Neural progenitor cell (in vitro differentiated cells): ENCODE measurements at regions not wholly inside any gene's neighbourhood (a gene's known extent, or its start where the extent isn't known, plus 50 kb on each side); places are given as distances from the start of the nearest gene placed in this dataset.

Experiments used
- DNase-seq: peaks from one replicate; pipeline ENCODE4 v3.0.0-alpha.2; 2016; ENCODE audit warnings: low spot score
- H2AFZ ChIP-seq: fragments of 200-600 bp; sonication (generic); replicated peaks from 2 replicates; pipeline ENCODE4 v1.6.1; 2016; ENCODE audit warnings: antibody characterized with exemption
- H3F3A ChIP-seq: fragments of 200-600 bp; sonication (generic); 2 replicates; pipeline ENCODE4 v1.6.1; 2016; ENCODE audit warnings: antibody characterized with exemption, low read depth
- H3K27ac ChIP-seq: fragments of 200-600 bp; sonication (generic); 2 replicates; pipeline ENCODE4 v1.5.1; 2016; ENCODE audit warnings: mild to moderate bottlenecking
- H3K27me3 ChIP-seq: fragments of 200-600 bp; sonication (generic); 2 replicates; pipeline ENCODE4 v1.6.1; 2016; ENCODE audit warnings: mild to moderate bottlenecking, moderate library complexity
- H3K36me3 ChIP-seq: fragments of 200-600 bp; sonication (generic); 2 replicates; pipeline ENCODE4 v1.5.1; 2016
- H3K4me1 ChIP-seq: fragments of 200-600 bp; sonication (generic); 2 replicates; pipeline ENCODE4 v1.6.1; 2016; ENCODE audit warnings: mixed run types
- H3K4me2 ChIP-seq: fragments of 200-600 bp; sonication (generic); 2 replicates; pipeline ENCODE4 v1.6.1; 2016
- H3K4me3 ChIP-seq: fragments of 200-600 bp; sonication (generic); 2 replicates; pipeline ENCODE4 v1.5.1; 2016
- H3K79me2 ChIP-seq: fragments of 200-600 bp; sonication (generic); 2 replicates; pipeline ENCODE4 v1.6.1; 2016; ENCODE audit warnings: low read depth
- H3K9ac ChIP-seq: fragments of 200-600 bp; sonication (generic); 2 replicates; pipeline ENCODE4 v1.6.1; 2016
- H3K9me3 ChIP-seq: fragments of 200-600 bp; sonication (generic); 2 replicates; pipeline ENCODE4 v1.5.1; 2016; ENCODE audit warnings: low read depth
- H4K20me1 ChIP-seq: fragments of 200-600 bp; sonication (generic); 2 replicates; pipeline ENCODE4 v1.6.1; 2016; ENCODE audit warnings: low read depth
- H3K27ac Mint-ChIP-seq: 3 replicates; pipeline ENCODE4 v1.8.0; 2021; ENCODE audit warnings: mixed read lengths
- H3K27me3 Mint-ChIP-seq: 2 replicates; pipeline ENCODE4 v1.8.0; 2022; ENCODE audit warnings: low read depth, mild to moderate bottlenecking, inconsistent platforms, moderate library complexity, mixed read lengths; ENCODE audit not compliant: insufficient read depth
- H3K36me3 Mint-ChIP-seq: 3 replicates; pipeline ENCODE4 v1.8.0; 2021; ENCODE audit warnings: mixed read lengths
- H3K4me1 Mint-ChIP-seq: 3 replicates; pipeline ENCODE4 v1.8.0; 2021; ENCODE audit warnings: mixed read lengths
- H3K4me3 Mint-ChIP-seq: 3 replicates; pipeline ENCODE4 v1.8.0; 2021; ENCODE audit warnings: mild to moderate bottlenecking, moderate library complexity, mixed read lengths
- H3K9me3 Mint-ChIP-seq: 3 replicates; pipeline ENCODE4 v1.8.0; 2020; ENCODE audit warnings: mixed read lengths
- CTCF ChIP-seq: fragments of 200-600 bp; sonication (generic); IDR thresholded peaks from 2 replicates; pipeline ENCODE4 v1.5.1; 2017; ENCODE audit warnings: antibody characterized with exemption, mild to moderate bottlenecking
- EZH2 ChIP-seq: fragments of 200-600 bp; sonication (generic); IDR thresholded peaks from 2 replicates; pipeline ENCODE4 v1.6.1; 2017; ENCODE audit warnings: antibody characterized with exemption, mild to moderate bottlenecking, moderate library complexity
- EZH2phosphoT487 ChIP-seq: fragments of 200-600 bp; sonication (generic); IDR thresholded peaks from 2 replicates; pipeline ENCODE4 v1.6.1; 2017; ENCODE audit warnings: antibody characterized with exemption

- Histone ChIP-seq H3K4me2 (no peak overlapping the region), H3K4me1 (no peaks in the 10 kb centered on the region), H3K9ac (no peak overlapping the region), H3K9me3 (no peaks in the 10 kb centered on the region), H3K27ac (no peak overlapping the region), H3K36me3 (no peaks in the 10 kb centered on the region), H3K4me3 (no peak overlapping the region), H3K79me2 (no peaks in the 10 kb centered on the region), H3F3A (no peaks in the 10 kb centered on the region), H4K20me1 (no peaks in the 10 kb centered on the region), H2AFZ (no peak overlapping the region), H3K27me3 (no peaks in the 10 kb centered on the region)
- TF ChIP-seq EZH2 (no peak), EZH2phosphoT487 (no peak), CTCF (no peak)
- H3K36me3 Mint-ChIP-seq, result no peaks in the 10 kb centered on the region
- H3K4me1 Mint-ChIP-seq, result no peaks in the 10 kb centered on the region
- H3K27me3 Mint-ChIP-seq, result no peaks in the 10 kb centered on the region
- H3K4me3 Mint-ChIP-seq, result no peak overlapping the region
- no peaks in the 10 kb centered on the region for H3K9me3 Mint-ChIP-seq
- DNase-seq, result no peak
- H3K27ac Mint-ChIP-seq, result no peak overlapping the region
These were observed 827.8 kb upstream of the ZWINT start for GRCh38 chr10:57188846-57189245.

GRCh38 chr10:57186201-57186600 is 825.1 kb upstream of the ZWINT start:
- Histone ChIP-seq H3K27ac (no peak overlapping the region), H4K20me1 (no peaks in the 10 kb centered on the region), H3K4me1 (no peaks in the 10 kb centered on the region), H3K9ac (no peak overlapping the region), H3F3A (no peaks in the 10 kb centered on the region), H3K9me3 (no peaks in the 10 kb centered on the region), H3K79me2 (no peaks in the 10 kb centered on the region), H3K27me3 (no peaks in the 10 kb centered on the region), H2AFZ (no peak overlapping the region), H3K4me2 (no peak overlapping the region), H3K36me3 (no peaks in the 10 kb centered on the region), H3K4me3 (no peak overlapping the region)
- H3K27me3 Mint-ChIP-seq, result no peaks in the 10 kb centered on the region
- H3K4me1 Mint-ChIP-seq, result no peaks in the 10 kb centered on the region
- H3K27ac Mint-ChIP-seq, result no peak overlapping the region
- H3K4me3 Mint-ChIP-seq, result no peak overlapping the region
- no peak for TF ChIP-seq EZH2phosphoT487
- no peak for TF ChIP-seq EZH2
- TF ChIP-seq CTCF, result no peak
- no peaks in the 10 kb centered on the region for H3K36me3 Mint-ChIP-seq
- H3K9me3 Mint-ChIP-seq, result no peaks in the 10 kb centered on the region
- no peak for DNase-seq

- Histone ChIP-seq H3K27ac (no peak overlapping the region), H3K4me1 (no peaks in the 10 kb centered on the region), H3K4me2 (no peak overlapping the region), H2AFZ (no peak overlapping the region), H3F3A (no peaks in the 10 kb centered on the region), H3K9me3 (no peaks in the 10 kb centered on the region), H3K36me3 (no peaks in the 10 kb centered on the region), H3K27me3 (no peaks in the 10 kb centered on the region), H4K20me1 (no peaks in the 10 kb centered on the region), H3K4me3 (no peak overlapping the region), H3K79me2 (no peaks in the 10 kb centered on the region), H3K9ac (no peak overlapping the region)
- peaks cover 2% of the 10 kb centered on the region for H3K9me3 Mint-ChIP-seq
- H3K27ac Mint-ChIP-seq, result no peak overlapping the region
- no peaks in the 10 kb centered on the region for H3K27me3 Mint-ChIP-seq
- TF ChIP-seq CTCF (no peak), EZH2phosphoT487 (no peak)
- H3K36me3 Mint-ChIP-seq, result no peaks in the 10 kb centered on the region
- H3K4me3 Mint-ChIP-seq, result no peak overlapping the region
- DNase-seq, result no peak
- no peaks in the 10 kb centered on the region for H3K4me1 Mint-ChIP-seq
These were observed 808.5 kb upstream of the ZWINT start for GRCh38 chr10:57169597-57169996.
